ENCODE measurements at regions not wholly inside any gene's neighbourhood (a gene's known extent, or its start where the extent isn't known, plus 50 kb on each side); places are given as distances from the start of the nearest gene placed in this dataset.

- no peaks in the 10 kb centered on the region for H3K9me3 ChIP-seq (ENCODE audit: low read depth)
- H3K36me3 ChIP-seq (replicated peaks; ENCODE audit: insufficient read depth, low read depth) = no peaks in the 10 kb centered on the region
- H3K27me3 ChIP-seq = no peaks in the 10 kb centered on the region
- H3K27ac ChIP-seq = no peak overlapping the region
- no peaks in the 10 kb centered on the region for H4K20me1 ChIP-seq (ENCODE audit: insufficient read depth, poor library complexity, severe bottlenecking)
- H3K9me2 ChIP-seq (replicated peaks; ENCODE audit: insufficient read depth) = no peaks in the 10 kb centered on the region
- 36% methylated on average over 11 of the region's 11 CpGs for whole genome bisulfite sequencing (ENCODE audit: low lambda C conversion rate, missing lambda C conversion rate)
- H3K79me2 ChIP-seq = no peaks in the 10 kb centered on the region
- peak; percentile 87 for DNase-seq (ENCODE audit: low spot score)
- TF ChIP-seq CTCF (IDR thresholded peaks at IDR 0.05; ENCODE audit: poor library complexity) = peak; percentile 68
- no peak for TF ChIP-seq EZH2phosphoT487 (IDR thresholded peaks at IDR 0.05; ENCODE audit: low read depth, severe bottlenecking, unreplicated experiment)
- H3K4me2 ChIP-seq = no peak overlapping the region
- no peaks in the 10 kb centered on the region for H3K4me1 ChIP-seq (ENCODE audit: insufficient read depth)
- no peak overlapping the region for H2AFZ ChIP-seq
- no peak overlapping the region for H3K4me3 ChIP-seq
Measured at GRCh38 chr9:75238311-75238976, 150.1 kb downstream of the OSTF1 start.

- Histone ChIP-seq H3K9me2 (replicated peaks; ENCODE audit: insufficient read depth) (no peaks in the 10 kb centered on the region), H3K79me2 (no peaks in the 10 kb centered on the region), H4K20me1 (ENCODE audit: insufficient read depth, poor library complexity, severe bottlenecking) (no peaks in the 10 kb centered on the region), H3K4me1 (ENCODE audit: insufficient read depth) (no peaks in the 10 kb centered on the region), H3K4me3 (no peak overlapping the region), H2AFZ (no peak overlapping the region), H3K36me3 (replicated peaks; ENCODE audit: insufficient read depth, low read depth) (no peaks in the 10 kb centered on the region), H3K4me2 (no peak overlapping the region), H3K27ac (no peak overlapping the region), H3K27me3 (no peaks in the 10 kb centered on the region), H3K9me3 (ENCODE audit: low read depth) (no peaks in the 10 kb centered on the region)
- 58% methylated on average over 6 of the region's 6 CpGs for WGBS (ENCODE audit: low lambda C conversion rate, missing lambda C conversion rate)
- no peak for TF ChIP-seq EZH2phosphoT487 (IDR thresholded peaks at IDR 0.05; ENCODE audit: low read depth, severe bottlenecking, unreplicated experiment)
- TF ChIP-seq CTCF (IDR thresholded peaks at IDR 0.05; ENCODE audit: poor library complexity) = no peak
- TF ChIP-seq EZH2 (IDR thresholded peaks at IDR 0.05; ENCODE audit: borderline replicate concordance) = no peak
- peak; percentile 45 for DNase-seq (ENCODE audit: low spot score)
Measured at GRCh38 chr9:75239176-75239575, 150.9 kb downstream of the OSTF1 start.

GRCh38 chr9:75242426-75242825 is 154.1 kb downstream of the OSTF1 start:
- H3K4me3 ChIP-seq = no peak overlapping the region
- H3K79me2 ChIP-seq = no peaks in the 10 kb centered on the region
- no peak overlapping the region for H2AFZ ChIP-seq
- H3K27ac ChIP-seq = no peak overlapping the region
- H3K4me2 ChIP-seq = no peak overlapping the region
- DNase-seq (ENCODE audit: low spot score) = no peak
- H3K27me3 ChIP-seq = no peaks in the 10 kb centered on the region
- H3K36me3 ChIP-seq (replicated peaks; ENCODE audit: insufficient read depth, low read depth) = no peaks in the 10 kb centered on the region
- no peak for TF ChIP-seq CTCF (IDR thresholded peaks at IDR 0.05; ENCODE audit: poor library complexity)
- no peak for TF ChIP-seq EZH2 (IDR thresholded peaks at IDR 0.05; ENCODE audit: borderline replicate concordance)
- no peak for TF ChIP-seq EZH2phosphoT487 (IDR thresholded peaks at IDR 0.05; ENCODE audit: low read depth, severe bottlenecking, unreplicated experiment)
- 88% methylated on average over 1 of the region's 1 CpG for WGBS (ENCODE audit: low lambda C conversion rate, missing lambda C conversion rate)
- H3K4me1 ChIP-seq (ENCODE audit: insufficient read depth) = no peaks in the 10 kb centered on the region
- no peaks in the 10 kb centered on the region for H4K20me1 ChIP-seq (ENCODE audit: insufficient read depth, poor library complexity, severe bottlenecking)
- no peaks in the 10 kb centered on the region for H3K9me3 ChIP-seq (ENCODE audit: low read depth)
- H3K9me2 ChIP-seq (replicated peaks; ENCODE audit: insufficient read depth) = no peaks in the 10 kb centered on the region

Measured in hepatocyte (in vitro differentiated cells).